Breast epithelium (tissue), 3 donors: ENCODE measurements at regions not wholly inside any gene's neighbourhood (a gene's known extent, or its start where the extent isn't known, plus 50 kb on each side); places are given as distances from the start of the nearest gene placed in this dataset.

Experiments
- POLR2A ChIP-seq: fragments of 450-650 bp; IDR thresholded peaks from one replicate; pipeline ENCODE4 v1.6.1; 2016; ENCODE audit warnings: antibody characterized with exemption, mild to moderate bottlenecking, moderate library complexity
- TF ChIP-seq, protein P1 (sequence below), 3 donors: fragments of 450-650 bp; IDR thresholded peaks; one replicate each; pipeline ENCODE4 v1.5.1; 2016 to 2017; ENCODE audit warnings: antibody characterized with exemption in 3 of 3, mild to moderate bottlenecking in 3 of 3, moderate library complexity in 3 of 3

DNA sequence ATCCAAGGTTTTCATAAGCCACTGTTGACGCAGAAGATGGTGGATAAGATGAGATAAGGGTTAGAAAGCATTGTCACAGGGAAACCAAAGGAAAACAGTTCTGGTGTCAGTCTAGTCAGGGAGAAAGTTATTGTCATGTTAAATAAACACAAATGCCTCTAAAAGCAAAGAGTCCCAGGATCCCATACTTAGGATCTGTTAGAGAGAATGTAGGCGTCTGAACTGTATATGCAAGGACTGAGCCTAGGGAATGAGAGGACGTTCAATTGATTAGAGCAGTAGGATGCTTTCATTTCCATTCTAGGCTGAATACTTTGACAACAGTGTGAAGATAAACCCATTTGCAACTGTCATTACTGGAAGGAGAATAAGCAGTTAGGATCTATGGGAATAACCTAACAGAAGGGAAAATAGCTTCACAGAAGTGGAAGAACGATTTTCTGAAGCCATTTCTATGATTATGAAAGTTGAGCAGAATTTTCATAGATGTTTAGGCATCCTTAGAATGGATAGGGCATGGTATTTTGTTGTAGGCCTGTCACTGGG lies 1149.1 kb upstream of the CDH8 start:
- TF ChIP-seq, protein P1, sequence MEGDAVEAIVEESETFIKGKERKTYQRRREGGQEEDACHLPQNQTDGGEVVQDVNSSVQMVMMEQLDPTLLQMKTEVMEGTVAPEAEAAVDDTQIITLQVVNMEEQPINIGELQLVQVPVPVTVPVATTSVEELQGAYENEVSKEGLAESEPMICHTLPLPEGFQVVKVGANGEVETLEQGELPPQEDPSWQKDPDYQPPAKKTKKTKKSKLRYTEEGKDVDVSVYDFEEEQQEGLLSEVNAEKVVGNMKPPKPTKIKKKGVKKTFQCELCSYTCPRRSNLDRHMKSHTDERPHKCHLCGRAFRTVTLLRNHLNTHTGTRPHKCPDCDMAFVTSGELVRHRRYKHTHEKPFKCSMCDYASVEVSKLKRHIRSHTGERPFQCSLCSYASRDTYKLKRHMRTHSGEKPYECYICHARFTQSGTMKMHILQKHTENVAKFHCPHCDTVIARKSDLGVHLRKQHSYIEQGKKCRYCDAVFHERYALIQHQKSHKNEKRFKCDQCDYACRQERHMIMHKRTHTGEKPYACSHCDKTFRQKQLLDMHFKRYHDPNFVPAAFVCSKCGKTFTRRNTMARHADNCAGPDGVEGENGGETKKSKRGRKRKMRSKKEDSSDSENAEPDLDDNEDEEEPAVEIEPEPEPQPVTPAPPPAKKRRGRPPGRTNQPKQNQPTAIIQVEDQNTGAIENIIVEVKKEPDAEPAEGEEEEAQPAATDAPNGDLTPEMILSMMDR (IDR thresholded peaks at IDR 0.05), result no peak
- no peak for TF ChIP-seq POLR2A
